Lung (tissue), 11 donors: ENCODE measurements at regions not wholly inside any gene's neighbourhood (a gene's known extent, or its start where the extent isn't known, plus 50 kb on each side); places are given as distances from the start of the nearest gene placed in this dataset.

Experiments
- ATAC-seq: fragments of 200-7000 bp; cut with Tn5 transposase; one replicate; pipeline ENCODE4 v1.9.1; 2020; ENCODE audit warnings: moderate number of reproducible peaks; ENCODE audit not compliant: insufficient read depth, low FRiP score
- DNase-seq, 3 donors: peaks; one replicate each; pipeline ENCODE4 v3.0.0-alpha.2; 2013 to 2017
- H3K27ac ChIP-seq, 2 donors: one replicate each; pipeline ENCODE4 v1.5.1; 2013; ENCODE audit warnings: mild to moderate bottlenecking in 2 of 2, moderate library complexity in 2 of 2, control low read depth in 1 of 2, inconsistent platforms in 1 of 2, low read depth in 1 of 2, low read length in 1 of 2
- H3K27me3 ChIP-seq, 3 donors: one replicate each; pipeline ENCODE4 v1.5.1; 2013; ENCODE audit warnings: low read length in 2 of 3; ENCODE audit not compliant: control insufficient read depth in 3 of 3, insufficient read depth in 3 of 3
- H3K36me3 ChIP-seq, 4 donors: one replicate each; pipeline ENCODE4 v1.5.1; 2013; ENCODE audit warnings: low read length in 4 of 4, mild to moderate bottlenecking in 1 of 4, moderate library complexity in 1 of 4; ENCODE audit not compliant: control insufficient read depth in 4 of 4, insufficient read depth in 4 of 4
- H3K4me1 ChIP-seq, 5 donors: one replicate each; pipeline ENCODE4 v1.5.1; 2013; ENCODE audit warnings: low read length in 5 of 5, mild to moderate bottlenecking in 2 of 5, moderate library complexity in 1 of 5; ENCODE audit not compliant: control insufficient read depth in 5 of 5, insufficient read depth in 5 of 5
- H3K4me3 ChIP-seq: one replicate; pipeline ENCODE4 v1.5.1; 2013; ENCODE audit warnings: mild to moderate bottlenecking, control low read depth, moderate library complexity
- H3K9ac ChIP-seq, 2 donors: one replicate each; pipeline ENCODE4 v1.5.1; 2013; ENCODE audit warnings: low read length in 2 of 2, control low read depth in 1 of 2; ENCODE audit not compliant: insufficient read depth in 1 of 2
- H3K9me3 ChIP-seq, 4 donors: one replicate each; pipeline ENCODE4 v1.5.1; 2013; ENCODE audit warnings: low read length in 3 of 4, mild to moderate bottlenecking in 1 of 4, moderate library complexity in 1 of 4; ENCODE audit not compliant: control insufficient read depth in 4 of 4, insufficient read depth in 3 of 4
- CTCF ChIP-seq: IDR thresholded peaks from 2 replicates; pipeline ENCODE4 v1.5.1; 2012; ENCODE audit warnings: mild to moderate bottlenecking; ENCODE audit errors: control extremely low read depth, extremely low read depth
- WGBS, 2 donors: extraction: QIAGEN DNeasy Blood & Tissue Kit; methylation state at CpG; one replicate each; pipeline ENCODE4 v1.1.7; 2013; 5-methylcytosine and 5-hydroxymethylcytosine counted together
- donor health status: control.
- donor health status: control.
- donor health status: Bipolar disorder and iron deficiency.
- donor health status: healthy.
- donor health status: DM: yes; HTN: yes; CAD: no.

DNA sequence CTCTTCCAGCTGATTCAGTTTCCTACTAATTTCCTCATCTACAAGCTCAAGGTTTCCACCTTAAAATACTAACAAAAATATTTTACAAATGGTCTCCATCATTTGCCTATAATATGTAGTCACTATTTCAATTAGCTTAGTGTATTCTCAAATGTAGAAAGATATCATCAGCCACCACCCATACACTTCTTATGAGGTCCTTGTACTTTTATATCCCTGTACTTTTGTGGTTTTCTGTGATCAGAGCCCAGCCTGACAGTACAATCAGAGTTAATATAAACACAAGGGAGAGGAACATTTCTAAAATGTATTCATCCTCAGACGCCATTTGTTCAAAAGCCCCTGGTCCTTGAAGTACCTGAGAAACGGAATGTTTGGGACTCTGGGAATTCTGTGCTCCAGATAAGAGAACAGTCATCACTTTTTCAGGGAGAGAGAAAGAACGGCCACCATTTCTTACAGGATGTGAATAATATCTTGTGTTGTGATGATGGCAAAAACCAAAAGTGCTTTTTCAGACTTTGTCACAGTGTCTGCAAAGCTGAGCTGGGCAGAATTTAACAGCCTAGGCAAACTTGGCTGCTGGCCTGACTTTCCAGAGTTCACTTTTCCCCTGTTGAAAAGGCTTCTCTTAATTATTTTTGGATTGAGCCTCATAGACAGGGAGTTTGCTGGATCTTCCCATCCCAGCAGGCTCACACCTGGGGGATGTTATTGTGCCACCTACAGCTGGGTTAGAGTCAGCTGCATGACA, 361.7 kb upstream of the ACVR2A start:
- H3K27ac ChIP-seq = no peak overlapping the region
- no peak overlapping the region for H3K4me3 ChIP-seq
- ATAC-seq = no peak
- DNase-seq = peak in 1 of 3 donors; percentile 36
- H3K27me3 ChIP-seq = no peaks in the 10 kb centered on the region
- TF ChIP-seq CTCF = no peak
- H3K36me3 ChIP-seq = no peaks in the 10 kb centered on the region
- H3K9me3 ChIP-seq = no peaks in the 10 kb centered on the region
- peaks cover 0 to 4% (median 2%) of the 10 kb centered on the region in 5 donors for H3K4me1 ChIP-seq
- no peak overlapping the region for H3K9ac ChIP-seq
- WGBS, 2 donors = 67 to 70% methylated on average over 3 of the region's 3 CpGs

- H3K27me3 ChIP-seq = no peaks in the 10 kb centered on the region
- no peaks in the 10 kb centered on the region for H3K9me3 ChIP-seq
- no peaks in the 10 kb centered on the region for H3K36me3 ChIP-seq
- 64 to 68% methylated on average over 6 of the region's 6 CpGs for WGBS, 2 donors
- no peak for TF ChIP-seq CTCF
- no peak for DNase-seq
- H3K4me3 ChIP-seq = no peak overlapping the region
- no peak overlapping the region for H3K9ac ChIP-seq
- ATAC-seq = no peak
- H3K27ac ChIP-seq = no peak overlapping the region
- H3K4me1 ChIP-seq = peaks cover 0 to 4% (median 2%) of the 10 kb centered on the region in 5 donors
Observed at GRCh38 chr2:147482111-147482895, 362.5 kb upstream of the ACVR2A start.

DNA sequence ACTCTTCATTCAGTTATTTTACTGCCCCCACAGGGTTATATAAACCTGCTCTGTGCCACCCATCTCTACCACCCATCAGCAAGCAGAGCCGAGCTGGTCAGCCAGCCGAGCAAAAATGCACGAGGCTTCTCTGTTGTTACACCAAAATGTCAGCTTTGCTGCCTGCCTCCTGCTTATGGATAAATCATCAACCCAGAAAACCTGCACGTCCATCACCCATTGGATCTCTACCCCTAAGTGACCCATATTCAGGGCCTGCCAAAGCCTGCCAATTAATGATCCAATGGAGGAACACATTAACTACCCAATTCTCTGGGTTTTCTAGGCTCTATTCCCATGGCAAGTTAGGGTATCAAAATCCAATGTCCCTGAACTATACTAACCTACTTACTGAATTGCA, 365.5 kb upstream of the ACVR2A start:
- H3K36me3 ChIP-seq = no peaks in the 10 kb centered on the region
- H3K27ac ChIP-seq = no peak overlapping the region
- no peak for DNase-seq
- TF ChIP-seq CTCF = no peak
- no peak overlapping the region for H3K4me3 ChIP-seq
- no peaks in the 10 kb centered on the region for H3K27me3 ChIP-seq
- WGBS, 2 donors = 94 to 99% methylated on average over 4 of the region's 4 CpGs
- no peak for ATAC-seq
- peaks cover 0 to 4% (median 2%) of the 10 kb centered on the region in 5 donors for H3K4me1 ChIP-seq
- no peak overlapping the region for H3K9ac ChIP-seq
- H3K9me3 ChIP-seq = no peaks in the 10 kb centered on the region
